ENCODE measurements at regions not wholly inside any gene's neighbourhood (a gene's known extent, or its start where the extent isn't known, plus 50 kb on each side); places are given as distances from the start of the nearest gene placed in this dataset.

- no peak for DNase-seq (ENCODE audit: low read depth)
Measured at GRCh38 chr2:64704161-64704560, 50.4 kb upstream of the SERTAD2 start.

DNA sequence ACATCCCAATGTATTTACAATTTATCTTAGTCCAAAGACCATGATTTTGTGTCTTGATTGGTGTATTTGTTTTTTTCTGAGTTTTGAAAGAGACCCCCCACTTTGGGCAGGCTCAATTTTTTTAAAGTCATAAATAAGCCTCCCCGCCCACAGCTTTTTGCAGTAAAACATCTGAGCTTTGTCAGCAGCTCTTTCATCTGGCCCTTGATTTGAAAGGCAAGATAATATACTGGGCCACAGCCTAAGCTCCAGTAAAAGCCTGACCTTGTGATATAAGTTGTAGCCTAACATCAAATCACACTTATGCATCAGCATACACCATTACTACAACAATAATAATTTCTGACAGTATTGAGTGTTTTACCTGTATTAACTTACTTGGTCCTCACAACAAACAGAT is 51.3 kb upstream of the SERTAD2 start:
- DNase-seq (ENCODE audit: low read depth), result no peak

DNA sequence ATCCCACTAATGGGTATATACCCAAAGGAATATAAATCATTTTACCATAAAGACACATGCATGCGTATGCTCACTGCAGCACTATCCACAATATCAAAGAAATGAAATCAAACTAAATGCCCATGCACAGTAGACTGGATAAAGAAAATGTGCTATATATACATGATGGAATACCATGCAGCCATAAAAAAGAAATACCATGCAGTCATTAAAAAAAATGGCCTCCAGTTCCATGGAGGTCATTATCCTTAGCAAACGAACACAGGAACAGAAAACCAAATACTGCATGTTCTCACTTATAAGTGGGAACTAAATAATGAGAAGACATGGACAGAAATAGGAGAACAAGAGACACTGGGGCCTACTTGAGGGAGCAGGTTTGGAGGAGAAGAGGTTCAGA is 53.6 kb upstream of the SERTAD2 start:
- no peak for DNase-seq (ENCODE audit: low read depth)

DNA sequence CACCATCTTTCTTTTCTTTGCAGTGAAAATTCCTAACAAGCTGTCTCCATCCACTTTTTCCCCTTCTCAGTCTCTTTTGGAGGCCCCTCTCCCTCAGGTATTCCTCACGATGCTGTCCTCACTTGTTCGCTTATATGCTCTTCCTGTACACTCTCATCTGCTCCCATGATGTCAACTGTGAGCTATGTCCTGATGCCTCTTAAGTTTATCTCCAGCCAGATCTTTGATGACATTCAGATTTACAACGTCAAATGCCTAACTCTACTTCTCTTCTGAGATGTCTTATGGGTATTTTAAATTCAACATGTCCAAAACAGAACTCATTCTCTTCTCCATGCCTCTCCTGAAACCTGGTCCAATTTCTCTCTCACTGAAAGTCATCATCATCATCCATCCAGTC is 55.1 kb upstream of the SERTAD2 start:
- DNase-seq (ENCODE audit: low read depth), result no peak

DNA sequence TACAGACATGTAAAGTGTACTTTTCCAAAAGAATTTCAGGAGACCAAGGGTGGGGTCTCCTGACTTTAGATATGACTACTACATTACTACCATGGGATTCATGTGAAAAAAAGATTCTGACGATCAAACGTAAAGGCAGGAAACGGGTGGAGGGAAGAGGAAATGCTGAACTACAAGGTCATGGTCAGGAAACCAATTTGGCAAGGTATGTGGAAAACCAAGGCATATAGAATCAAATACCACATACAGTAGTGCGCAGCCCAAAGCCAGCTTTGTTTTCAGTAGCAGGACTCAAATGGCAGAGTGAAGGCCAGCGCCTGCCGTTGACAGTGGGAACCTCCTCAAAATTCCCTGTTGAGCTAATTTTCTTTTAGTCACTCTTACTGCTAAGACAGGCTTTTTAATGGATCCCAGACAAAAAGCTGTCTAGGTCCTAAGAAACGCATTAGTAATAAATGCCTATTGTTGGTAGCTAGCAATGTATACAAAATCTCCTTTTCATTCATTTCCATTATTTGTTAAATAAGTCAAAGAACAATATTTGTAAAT is 57.6 kb upstream of the SERTAD2 start:
- DNase-seq (ENCODE audit: low read depth), result no peak

- DNase-seq (ENCODE audit: low read depth), result no peak
Measured at GRCh38 chr2:64713686-64714085, 60.0 kb upstream of the SERTAD2 start.

DNA sequence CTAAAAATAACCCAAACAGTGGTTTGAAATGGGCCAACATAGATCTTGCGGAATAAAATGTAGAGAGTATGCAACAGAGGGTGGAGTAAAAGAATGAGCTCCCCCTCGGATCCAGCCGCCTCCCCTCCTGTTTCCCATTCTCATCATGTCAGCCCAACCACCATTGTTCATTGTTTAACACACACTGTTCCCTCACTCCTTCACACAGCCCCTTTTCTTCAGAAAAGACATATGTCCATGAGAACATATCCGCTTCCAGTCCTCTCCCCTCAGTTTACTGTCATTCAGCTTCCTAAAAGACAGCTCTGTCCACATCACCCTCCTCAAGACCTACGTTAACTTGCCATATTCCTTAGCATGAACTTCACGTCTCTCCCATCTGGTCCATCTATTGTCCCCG is 62.9 kb upstream of the SERTAD2 start:
- no peak for DNase-seq (ENCODE audit: low read depth)

- no peak for DNase-seq (ENCODE audit: low read depth)
Measured at GRCh38 chr2:64718250-64718885, 64.7 kb upstream of the SERTAD2 start.

DNA sequence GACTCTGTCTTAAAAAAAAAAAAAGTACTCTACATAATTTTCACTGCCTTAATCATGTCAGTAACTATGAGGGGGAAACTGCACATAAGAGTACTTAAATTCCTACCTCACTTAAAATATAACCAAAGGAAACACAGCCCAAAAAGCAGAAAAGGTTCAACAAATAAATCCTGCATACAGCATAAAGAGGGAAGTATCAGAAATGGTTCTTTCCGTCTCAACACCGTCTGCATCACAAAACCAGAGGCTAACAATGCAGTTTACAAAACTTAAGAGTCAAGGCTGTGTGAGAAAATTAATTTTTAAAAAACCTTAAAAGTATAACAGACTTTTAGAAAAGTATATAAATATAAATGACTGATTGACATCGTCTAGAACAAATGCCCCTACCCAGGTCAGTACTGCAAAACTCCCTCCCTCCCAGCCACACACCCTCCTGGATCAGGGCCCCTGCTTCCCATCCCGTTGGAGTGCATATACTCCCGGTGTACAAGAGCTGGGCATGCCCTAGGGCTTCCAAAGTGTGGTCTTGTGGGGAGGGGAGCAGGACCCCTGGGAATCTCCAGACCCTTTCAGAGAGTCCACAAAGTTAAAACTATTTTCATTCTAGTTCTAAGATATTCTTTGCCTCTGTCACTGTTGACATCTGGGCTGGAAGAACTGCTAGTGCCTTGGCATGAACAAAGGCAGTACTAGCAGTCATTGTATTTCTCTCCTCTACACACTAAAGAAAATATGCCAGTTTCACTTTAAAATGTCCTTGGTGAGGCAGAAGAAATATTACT is 67.0 kb upstream of the SERTAD2 start:
- DNase-seq (ENCODE audit: low read depth), result no peak

GRCh38 chr2:64721320-64721623 is 67.6 kb upstream of the SERTAD2 start:
- no peak for DNase-seq (ENCODE audit: low read depth)

GRCh38 chr2:64722291-64723044 is 68.8 kb upstream of the SERTAD2 start:
- no peak for DNase-seq (ENCODE audit: low read depth)

- no peak for DNase-seq (ENCODE audit: low read depth)
Measured at GRCh38 chr2:64727013-64727767, 73.5 kb upstream of the SERTAD2 start.

DNA sequence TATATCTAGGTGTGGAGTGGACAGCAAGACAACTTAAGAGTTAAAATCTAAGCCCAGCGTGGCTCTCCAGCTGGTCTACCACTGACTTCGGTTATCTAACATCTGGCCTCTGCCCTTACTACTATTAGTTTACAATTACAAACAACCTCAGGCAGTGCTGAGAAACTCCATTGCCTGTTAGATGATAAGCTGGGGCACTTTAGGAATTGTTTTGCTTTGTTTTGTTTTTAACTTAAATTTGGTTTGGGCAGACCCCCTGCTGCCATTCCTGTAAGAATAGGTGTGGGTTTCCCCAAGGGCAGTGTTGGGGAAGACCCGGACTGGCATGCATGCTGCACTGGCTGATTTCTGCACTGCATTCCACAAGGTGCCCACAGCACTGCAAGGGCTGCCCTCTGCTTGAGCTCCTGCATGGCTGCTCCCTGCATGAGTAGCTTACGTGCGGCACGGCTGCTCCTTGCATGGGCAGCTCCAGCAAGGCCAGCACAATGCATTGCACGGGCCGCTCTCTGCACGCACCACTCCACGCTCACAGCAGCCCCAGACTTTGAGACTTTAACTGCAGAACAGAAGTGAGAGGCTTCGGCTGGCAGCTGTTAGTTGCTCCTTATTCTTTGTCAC is 74.2 kb upstream of the SERTAD2 start:
- no peak for DNase-seq (ENCODE audit: low read depth)

DNA sequence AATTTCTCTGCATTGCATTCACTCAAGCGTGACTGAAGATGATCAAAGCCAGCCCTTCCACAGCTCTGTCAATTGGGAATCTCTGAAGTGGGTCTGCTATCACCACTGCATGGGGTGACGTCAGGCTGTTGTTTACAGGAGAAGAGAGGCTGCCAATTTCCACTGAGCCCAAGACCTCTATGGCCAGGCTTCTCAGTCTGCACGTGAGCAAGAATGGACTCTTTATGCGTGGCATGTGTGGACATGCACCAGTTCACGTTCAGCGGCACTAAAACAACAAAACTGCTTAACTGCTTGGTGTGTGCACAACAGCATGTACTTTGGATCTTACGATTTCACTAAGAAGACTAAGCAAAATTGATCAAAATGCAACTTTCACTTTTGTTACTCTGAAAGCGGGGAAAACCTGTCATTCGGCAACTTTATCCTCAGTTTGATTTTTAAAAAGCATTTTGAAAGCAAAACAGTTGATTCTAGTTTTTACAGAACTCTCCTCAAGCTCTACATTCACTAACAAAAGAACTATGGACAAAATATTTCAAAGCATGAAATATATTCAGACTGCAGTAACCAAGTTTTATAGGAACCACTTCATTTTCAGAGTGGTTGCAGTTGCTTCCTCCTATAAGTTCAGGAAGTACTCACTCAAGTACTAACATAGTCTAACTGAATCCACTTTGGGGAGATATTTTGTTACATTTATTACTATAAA is 77.0 kb upstream of the SERTAD2 start:
- peak; percentile 44 for DNase-seq (ENCODE audit: low read depth)

DNA sequence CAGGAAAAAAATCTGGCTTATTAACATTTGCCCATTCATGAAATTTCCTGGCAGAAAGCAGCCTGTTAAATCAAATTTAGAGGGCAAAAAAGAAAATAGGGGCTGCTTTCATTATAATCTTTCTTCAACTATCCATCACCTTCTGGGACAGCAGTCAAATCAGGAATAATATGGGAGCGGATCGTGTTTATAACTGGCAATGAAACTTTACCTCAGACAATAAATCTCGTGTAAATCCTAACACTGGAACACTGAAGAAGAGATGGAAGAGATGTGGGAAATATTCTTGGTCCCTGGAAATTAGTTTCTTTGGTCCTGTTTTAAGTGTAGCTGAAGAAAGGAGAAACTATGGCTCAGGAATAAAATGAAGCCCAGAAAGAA is 77.5 kb upstream of the SERTAD2 start:
- DNase-seq (ENCODE audit: low read depth), result no peak

DNA sequence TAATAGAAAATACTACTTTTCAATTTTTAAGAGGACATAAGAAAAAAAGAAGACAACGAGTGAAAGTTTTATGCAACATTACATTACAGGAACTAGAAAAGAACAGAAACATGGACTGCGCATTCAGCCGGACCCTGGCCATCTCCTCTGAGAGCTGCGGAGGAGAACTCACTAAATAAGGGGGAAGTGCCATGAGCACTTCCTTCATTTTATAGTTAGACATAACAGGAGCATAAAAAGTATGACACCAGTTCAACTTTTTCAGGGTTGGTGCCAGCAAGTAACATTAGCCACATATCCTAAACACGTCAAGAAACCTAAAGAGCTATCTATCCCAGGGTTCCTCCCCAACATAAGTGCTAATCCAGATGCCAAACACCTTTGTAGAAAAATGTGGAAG is 78.0 kb upstream of the SERTAD2 start:
- DNase-seq (ENCODE audit: low read depth), result no peak

DNA sequence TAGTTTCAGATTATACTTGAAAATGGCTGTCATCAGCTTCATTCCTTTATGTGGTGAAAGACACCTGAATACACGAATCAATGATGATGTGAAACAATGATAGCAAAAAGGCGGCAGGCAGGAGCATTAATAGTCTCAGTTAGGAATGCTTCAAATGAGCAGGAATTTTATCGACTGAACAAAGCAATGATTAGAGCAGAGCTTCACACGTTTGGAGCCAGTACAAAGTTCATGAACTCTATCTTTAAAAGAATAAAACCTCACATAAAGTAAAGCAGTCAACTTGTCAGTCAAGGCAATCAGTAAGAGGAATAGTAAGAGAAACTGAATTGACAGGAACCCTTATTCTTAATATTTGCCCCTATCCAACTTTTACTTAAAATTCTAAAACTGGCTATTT is 78.4 kb upstream of the SERTAD2 start:
- DNase-seq (ENCODE audit: low read depth), result no peak

GRCh38 chr2:64735504-64735903 is 81.8 kb upstream of the SERTAD2 start:
- DNase-seq (ENCODE audit: low read depth), result no peak

- DNase-seq (ENCODE audit: low read depth), result no peak
Measured at GRCh38 chr2:64737547-64737946, 83.8 kb upstream of the SERTAD2 start.

- DNase-seq (ENCODE audit: low read depth), result no peak
Measured at GRCh38 chr2:64738026-64738425, 84.3 kb upstream of the SERTAD2 start.

- peak; percentile 8 for DNase-seq (ENCODE audit: low read depth)
Measured at GRCh38 chr2:64742678-64743077, 89.0 kb upstream of the SERTAD2 start.
